Body of pancreas (tissue), 4 donors: ENCODE measurements at regions not wholly inside any gene's neighbourhood (a gene's known extent, or its start where the extent isn't known, plus 50 kb on each side); places are given as distances from the start of the nearest gene placed in this dataset.

Experiments used
- POLR2A ChIP-seq, 3 donors: fragments of 450-650 bp; IDR thresholded peaks; one replicate each; pipeline ENCODE4 v1.6.1; 2016; ENCODE audit warnings: antibody characterized with exemption in 3 of 3, mild to moderate bottlenecking in 2 of 3
- TF ChIP-seq, protein P1 (sequence below), 7 experiments: fragments of 450-650 bp in 4 of 7; fragments of 200-600 bp in 3 of 7; sonication (generic) in 3 of 7; IDR thresholded peaks; one replicate each; pipeline ENCODE4 v1.5.1; 2016 to 2019; ENCODE audit warnings: antibody characterized with exemption in 7 of 7

DNA sequence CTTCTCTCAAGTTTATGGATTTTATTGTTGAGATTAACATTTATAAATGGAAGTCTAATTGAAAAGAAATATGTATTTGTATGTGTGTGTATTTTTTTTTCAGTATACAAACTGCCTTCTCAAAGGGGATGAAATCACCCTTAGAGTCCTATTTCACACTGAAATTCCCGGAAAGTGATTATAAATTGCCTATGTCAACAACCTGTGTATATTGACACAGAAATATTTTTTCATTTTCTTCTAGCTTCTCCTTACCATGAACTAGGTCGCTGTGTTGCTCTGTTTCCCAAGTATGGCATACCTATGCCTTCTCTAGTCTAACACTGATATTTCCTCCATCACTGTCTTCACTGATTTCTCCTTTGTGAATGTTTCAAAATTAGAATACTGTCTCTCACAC, 444.0 kb upstream of the AZI2 start:
- no peak for TF ChIP-seq POLR2A (IDR thresholded peaks at IDR 0.05)
- TF ChIP-seq, protein P1, sequence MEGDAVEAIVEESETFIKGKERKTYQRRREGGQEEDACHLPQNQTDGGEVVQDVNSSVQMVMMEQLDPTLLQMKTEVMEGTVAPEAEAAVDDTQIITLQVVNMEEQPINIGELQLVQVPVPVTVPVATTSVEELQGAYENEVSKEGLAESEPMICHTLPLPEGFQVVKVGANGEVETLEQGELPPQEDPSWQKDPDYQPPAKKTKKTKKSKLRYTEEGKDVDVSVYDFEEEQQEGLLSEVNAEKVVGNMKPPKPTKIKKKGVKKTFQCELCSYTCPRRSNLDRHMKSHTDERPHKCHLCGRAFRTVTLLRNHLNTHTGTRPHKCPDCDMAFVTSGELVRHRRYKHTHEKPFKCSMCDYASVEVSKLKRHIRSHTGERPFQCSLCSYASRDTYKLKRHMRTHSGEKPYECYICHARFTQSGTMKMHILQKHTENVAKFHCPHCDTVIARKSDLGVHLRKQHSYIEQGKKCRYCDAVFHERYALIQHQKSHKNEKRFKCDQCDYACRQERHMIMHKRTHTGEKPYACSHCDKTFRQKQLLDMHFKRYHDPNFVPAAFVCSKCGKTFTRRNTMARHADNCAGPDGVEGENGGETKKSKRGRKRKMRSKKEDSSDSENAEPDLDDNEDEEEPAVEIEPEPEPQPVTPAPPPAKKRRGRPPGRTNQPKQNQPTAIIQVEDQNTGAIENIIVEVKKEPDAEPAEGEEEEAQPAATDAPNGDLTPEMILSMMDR (IDR thresholded peaks at IDR 0.05): no peak
